D341Med (cell line): ENCODE measurements at regions not wholly inside any gene's neighbourhood (a gene's known extent, or its start where the extent isn't known, plus 50 kb on each side); places are given as distances from the start of the nearest gene placed in this dataset.
"Not testable (repeated sequence)": the region's sequence is repeated elsewhere in the genome, so short reads cannot be mapped to it uniquely, and the experiment has no call there.

ENCODE experiments used
- DNase-seq: peaks from one replicate; pipeline ENCODE4 v3.0.0; 2012; ENCODE audit warnings: low spot score

DNA sequence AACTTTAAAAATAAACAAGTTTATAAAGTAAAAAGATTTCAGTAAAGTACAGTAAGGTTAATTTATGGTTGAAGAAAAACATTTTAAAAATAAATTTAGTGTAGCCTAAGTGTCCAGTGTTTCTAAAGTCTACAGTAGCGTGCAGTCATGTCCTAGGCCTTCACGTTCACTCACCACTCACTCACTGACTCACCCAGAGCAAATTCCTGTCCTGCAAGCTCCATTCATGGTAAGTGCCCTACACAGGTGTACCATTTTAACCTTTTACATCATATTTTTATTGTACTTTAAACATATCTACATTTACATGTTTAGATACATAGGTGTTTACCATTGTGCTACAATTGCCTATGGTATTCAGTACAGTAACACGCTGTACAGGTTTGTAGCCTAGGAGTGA lies 81.4 kb downstream of the PRL start:
- not testable (repeated sequence) for DNase-seq

DNA sequence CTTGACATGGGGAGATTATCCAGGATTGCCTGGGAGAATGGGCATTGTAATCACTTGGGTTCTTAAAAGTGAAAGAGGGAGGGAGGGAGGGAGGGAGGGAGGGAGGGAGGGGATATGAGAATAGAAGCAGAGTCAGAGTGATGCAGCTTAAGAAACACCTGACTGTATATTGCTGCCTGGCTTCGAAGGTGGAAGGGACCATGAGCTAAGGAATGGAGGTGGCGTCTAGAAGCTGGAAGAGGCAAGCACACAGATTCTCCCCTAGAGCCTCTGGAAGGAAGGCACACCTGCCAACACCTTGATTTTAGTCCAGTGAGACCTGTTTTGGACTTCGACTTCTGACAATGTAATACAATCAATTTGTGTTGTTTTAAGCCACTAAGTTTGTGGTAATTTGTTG lies 78.4 kb downstream of the PRL start:
- no peak for DNase-seq

DNA sequence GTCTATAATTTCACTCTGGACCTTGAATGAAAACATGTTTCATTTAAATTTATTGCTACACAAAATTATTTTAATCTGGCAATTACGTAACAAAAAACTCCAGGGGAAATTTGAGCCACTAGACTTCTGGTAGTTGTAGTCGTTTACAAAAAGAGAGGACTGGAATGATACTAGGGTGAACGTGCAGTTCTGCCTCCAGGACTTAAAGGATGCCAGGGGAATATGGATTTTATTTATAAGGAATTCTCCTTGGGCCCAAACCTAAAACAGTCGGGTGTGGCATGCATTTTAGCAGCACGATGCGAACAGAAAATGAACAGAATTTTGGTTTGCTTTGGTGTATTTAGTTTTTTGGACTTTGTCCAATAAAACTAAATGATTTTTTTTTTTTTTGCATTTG lies 76.9 kb downstream of the PRL start:
- DNase-seq: no peak

GRCh38 chr6:22221211-22221610 lies 75.6 kb downstream of the PRL start:
- no peak for DNase-seq

- DNase-seq: no peak
These were observed 75.2 kb downstream of the PRL start for GRCh38 chr6:22221630-22222029.

DNA sequence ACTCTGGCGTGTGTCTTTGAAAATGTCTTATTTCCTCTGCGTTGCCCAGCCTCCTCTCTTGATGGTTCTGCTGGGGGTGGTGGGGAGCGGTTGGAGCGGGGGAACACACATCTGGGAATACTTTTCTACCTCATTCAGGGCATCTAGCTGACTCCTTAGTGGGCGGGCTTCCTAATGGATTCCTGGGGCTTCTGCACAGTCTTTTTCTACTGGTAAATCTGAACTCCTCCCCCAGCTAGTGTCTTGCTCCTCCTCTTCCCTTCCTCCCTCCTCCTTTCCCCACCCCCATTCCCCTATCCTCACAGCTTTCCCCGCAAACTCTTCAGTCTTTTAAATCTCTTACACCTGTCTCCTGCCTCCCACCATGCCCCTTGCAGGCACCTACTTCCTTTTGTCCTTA lies 74.4 kb downstream of the PRL start:
- no peak for DNase-seq

DNA sequence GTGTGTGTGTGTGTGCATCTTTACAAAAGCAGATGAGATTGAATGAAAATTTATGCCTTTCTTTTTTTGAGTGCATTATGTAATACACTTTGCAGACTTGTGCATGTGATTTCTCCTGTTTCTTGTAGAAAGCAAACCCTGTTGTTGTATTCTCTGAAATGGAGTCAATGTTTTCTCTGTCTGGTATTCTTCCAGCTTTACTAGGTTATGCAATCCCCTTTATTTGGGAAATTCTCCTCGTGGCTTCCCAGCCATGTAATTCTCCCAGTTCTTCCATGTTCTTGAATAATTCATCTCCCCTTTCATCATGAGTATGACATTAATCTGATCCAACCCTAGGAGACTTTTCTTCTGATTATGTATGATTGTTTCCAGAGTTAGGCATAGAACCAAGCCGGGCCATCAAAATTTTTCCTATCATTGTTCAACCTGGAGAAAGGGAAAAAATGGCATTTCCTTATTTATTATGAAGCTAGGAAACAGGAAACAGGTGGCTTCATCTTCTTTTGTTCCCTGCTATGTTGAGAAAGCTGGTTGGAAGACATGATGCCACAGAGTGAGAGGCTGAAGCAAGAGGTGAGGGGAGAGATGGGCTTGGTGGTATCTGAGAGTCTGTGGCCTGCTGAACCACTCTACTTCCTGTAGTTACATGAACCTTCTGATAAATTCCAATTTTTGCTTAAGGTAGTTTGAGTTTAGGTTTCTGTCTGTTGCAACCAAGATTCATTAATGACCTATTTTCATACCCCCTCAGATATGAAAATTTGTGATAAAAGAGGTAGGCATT lies 68.8 kb downstream of the PRL start:
- no peak for DNase-seq

- no peak for DNase-seq
These were observed 65.8 kb downstream of the PRL start for GRCh38 chr6:22231050-22231449.

GRCh38 chr6:22231616-22232015 lies 65.2 kb downstream of the PRL start:
- DNase-seq: no peak

- no peak for DNase-seq
These were observed 60.0 kb downstream of the PRL start for GRCh38 chr6:22236626-22237414.
